ENCODE measurements at regions not wholly inside any gene's neighbourhood (a gene's known extent, or its start where the extent isn't known, plus 50 kb on each side); places are given as distances from the start of the nearest gene placed in this dataset.

- no peak for DNase-seq (ENCODE audit: low spot score)
These were observed 60.3 kb upstream of the CCDC190 start for GRCh38 chr1:162921311-162921710.

GRCh38 chr1:162919034-162919433 is 58.1 kb upstream of the CCDC190 start:
- no peak for DNase-seq (ENCODE audit: low spot score)

DNA sequence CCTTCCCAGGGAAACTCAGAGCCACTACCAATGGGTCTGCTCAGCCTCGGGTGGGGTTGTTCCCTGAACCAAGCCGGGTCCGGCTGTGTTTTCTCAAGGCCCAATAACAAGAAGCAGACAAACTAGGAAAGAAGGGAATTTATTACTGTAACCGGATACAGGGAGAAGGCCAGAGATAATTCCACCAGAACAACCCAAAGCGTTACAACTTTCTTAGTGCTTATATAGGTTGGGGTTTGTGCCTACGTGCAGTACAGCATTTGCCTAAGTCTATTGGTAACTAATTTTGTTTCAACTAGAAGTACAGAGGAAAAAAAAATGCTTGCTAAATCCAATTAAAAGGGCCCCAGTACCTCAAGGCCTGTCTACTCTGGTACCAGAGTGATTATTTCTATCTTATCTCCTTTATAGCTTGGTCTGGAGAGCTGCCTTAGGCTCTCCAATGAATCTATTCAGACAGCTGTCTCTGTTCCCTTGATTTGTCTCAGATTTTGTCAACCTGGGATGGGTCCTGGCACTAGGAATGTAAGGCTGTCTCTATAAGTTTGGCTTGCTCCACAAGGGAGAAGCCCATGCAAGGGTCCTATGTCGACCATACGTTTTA is 57.3 kb upstream of the CCDC190 start:
- DNase-seq (ENCODE audit: low spot score), result no peak

DNA sequence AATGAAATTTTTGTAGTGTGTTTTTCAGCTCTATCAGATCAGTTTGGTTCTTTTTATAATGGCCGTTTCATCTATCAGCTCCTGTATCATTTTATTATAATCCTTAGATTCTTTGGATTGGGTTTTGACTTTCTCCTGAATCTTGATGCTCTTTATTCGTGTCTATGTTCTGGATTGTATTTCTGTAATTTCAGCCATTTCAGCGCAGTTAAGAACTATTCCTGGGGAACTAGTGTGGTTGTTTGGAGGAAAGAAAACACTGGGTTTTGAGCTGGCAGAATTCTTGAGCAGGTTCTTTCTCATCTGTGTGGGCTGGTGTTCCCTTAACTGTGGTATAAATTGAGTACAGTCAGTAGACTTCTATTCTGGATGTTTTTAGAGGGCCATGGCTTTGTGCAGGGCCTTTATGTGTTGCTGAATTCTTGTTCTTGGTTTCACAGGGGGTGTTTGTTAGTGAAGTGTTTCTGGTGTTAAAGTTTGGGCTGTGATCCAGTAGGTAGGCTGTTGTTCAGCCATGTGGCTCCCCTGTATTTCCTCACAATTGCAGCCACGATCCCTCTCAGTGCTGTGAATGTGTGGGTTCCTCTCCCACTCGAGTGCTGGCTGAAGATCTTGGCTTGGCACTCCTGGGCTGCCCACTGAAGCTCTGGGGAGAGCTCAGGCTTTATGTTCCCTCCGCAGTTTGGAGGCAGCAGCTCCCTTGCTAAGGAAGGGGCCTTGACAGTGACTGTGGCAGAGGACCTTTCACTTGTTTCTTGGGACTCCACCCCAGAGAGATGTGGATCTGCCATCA is 56.0 kb upstream of the CCDC190 start:
- no peak for DNase-seq (ENCODE audit: low spot score)

DNA sequence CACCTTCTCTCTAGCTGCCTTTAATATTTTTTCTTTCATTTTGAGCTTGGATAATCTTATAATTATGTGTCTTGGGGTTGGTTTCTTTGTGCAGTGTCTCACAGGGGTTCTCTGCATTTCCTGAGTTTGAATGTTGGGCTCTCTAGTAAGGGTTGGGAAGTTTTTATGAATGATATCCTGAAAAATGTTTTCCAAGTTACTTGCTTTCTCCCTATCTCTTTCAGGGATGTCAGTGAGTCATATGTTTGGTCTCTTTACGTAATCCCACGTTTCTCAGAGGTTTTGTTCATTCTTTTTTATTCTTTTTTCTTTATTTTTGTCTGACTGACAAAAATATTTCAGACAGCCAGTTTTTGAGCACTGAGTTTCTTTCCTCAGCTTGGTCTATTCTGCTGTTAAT is 55.4 kb upstream of the CCDC190 start:
- DNase-seq (ENCODE audit: low spot score), result no peak

GRCh38 chr1:162914601-162915000 is 53.6 kb upstream of the CCDC190 start:
- no peak for DNase-seq (ENCODE audit: low spot score)

DNA sequence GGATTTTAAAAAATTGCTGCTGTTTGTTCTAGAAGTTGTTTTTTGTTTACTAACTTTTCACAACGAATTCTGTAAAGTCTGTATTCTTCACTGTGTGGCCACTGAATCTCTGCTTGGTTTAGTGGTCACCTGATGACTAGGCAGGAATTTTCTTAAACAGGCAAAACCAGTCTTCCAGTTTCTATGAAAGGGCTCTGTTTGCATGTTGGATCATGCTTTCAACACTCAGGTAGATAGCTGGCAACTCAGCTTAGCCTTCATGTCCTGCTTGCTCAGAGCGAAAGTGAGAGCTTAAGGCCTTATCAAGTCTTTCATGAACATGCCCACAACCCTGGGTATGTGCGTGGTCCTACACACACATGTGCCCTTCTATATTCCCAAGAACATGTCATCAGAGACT is 52.4 kb upstream of the CCDC190 start:
- no peak for DNase-seq (ENCODE audit: low spot score)

DNA sequence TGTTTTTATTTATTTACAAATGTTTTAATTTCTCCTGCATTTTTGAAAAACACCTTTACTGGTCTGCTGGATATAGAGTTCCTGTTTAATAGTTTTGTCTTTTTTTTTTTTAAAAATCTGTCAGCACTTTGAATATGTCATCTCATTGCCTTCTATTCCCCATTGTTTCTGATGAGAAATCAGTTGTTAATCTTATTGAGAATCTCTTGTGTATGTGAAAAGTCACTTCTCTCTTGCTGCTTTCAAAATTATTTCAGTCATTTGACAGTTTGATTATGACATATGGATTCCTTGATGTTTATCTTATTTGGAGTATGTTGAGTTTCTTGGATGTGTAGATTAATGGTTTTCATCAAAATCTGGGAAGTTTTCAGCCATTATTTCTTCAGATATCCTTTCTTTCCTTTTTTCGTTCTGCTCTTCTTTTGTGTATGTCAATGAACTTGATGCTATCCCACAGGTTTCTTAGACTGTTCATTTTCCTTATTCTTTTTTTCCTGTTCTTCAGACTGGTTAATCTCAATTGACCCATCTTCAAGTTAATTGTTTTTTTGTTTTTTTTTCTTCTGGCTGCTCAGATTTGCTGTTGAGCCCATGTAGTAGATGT is 51.2 kb upstream of the CCDC190 start:
- DNase-seq (ENCODE audit: low spot score), result peak; percentile 8

Data from SW480 (cell line).